Eye (tissue), 1 donor: ENCODE measurements at regions not wholly inside any gene's neighbourhood (a gene's known extent, or its start where the extent isn't known, plus 50 kb on each side); places are given as distances from the start of the nearest gene placed in this dataset.

Source experiments
- DNase-seq: peaks from one replicate; pipeline ENCODE4 v3.0.0-alpha.2; 2015

DNA sequence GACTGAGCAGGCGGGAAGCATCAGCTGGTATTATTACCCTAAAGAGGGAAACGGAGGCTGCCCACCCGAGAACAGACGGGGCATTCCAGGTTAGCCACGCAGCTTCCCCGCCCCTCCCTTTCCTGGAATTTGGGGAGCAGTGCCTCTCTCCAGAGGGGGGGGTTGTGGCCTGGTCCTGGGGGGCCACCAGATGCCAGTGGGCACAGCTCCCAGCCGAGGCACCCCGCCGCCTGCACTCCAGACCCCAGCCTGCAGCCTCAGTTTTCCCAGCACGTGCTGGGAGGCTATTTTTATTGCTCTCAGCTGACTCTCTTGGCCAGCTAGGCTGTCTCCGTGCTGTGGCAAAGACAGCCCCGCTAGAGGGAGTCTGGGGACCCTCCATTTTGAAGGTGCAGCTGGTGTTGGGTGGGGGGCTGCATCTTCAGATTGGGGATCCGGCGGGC lies 62.7 kb upstream of the GSE1 start:
- no peak for DNase-seq

DNA sequence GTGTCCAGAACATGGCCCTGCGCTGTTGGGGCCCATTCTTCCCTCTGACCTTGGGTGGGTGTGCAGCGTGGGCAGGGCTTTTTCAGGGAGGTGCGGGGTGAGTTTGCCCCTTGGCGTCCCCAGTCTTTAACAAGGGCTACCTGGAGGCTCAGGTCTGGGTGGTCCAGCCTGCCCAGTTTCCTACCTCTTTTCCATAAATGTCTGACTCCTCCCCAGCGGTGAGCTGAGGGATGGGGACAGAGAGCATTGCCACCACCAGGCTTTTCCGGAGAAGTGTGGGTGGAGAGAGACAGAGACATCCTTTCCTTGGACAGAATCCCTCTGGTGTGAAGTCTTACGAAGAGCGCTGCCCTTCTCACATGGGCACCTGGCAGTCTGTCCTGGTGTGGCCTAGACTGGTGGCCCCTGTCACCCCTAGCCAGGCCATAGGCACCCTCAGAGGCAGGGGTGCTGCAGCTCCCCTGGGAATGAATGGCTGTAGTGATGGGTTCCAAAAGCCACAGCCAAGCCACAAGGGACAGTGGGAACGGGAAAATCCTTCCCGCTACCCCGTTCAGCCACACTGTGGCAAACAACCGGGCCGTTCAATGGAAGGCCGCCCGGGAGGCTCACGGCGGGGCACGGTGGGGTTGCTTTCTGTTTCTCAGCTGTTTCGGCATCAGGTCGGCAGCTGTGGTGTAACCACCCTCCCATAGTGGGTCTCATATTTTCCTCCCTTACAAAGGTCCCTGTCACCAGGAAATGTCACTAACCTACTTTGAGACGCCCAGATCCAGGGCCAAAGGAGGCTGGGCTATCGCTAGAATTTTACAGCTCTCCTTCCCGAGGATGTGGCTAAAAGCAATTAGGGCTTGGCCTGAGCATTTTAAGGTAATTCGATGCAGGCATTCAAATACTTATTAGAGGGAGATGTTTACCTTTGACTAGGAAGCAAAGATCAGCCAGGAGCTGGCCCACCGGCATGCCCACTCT lies 61.9 kb upstream of the GSE1 start:
- DNase-seq: no peak

DNA sequence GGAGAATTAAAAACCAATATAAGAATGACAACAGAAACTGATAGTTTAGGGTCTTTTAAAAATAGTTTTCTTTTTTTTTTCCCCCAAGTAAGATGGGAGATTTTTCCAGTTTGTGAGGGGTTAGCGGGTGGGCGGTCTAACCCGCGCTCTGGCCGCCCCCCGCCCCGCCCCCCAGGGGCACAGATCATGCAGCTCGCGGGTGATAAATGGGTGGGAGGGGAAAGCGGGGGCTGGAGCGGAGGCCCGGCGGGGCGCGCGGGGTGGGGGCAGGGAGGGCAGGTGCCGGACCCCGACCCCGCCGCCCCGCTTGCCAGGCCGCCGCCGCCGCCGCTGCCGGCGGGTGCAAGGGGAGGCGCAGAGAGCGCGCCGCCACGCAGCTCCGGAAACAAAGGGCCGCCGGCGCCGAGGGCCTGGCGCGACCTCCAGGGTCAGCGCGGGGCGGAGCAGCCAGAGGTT lies 60.1 kb upstream of the GSE1 start:
- no peak for DNase-seq

GRCh38 chr16:85553436-85554113 lies 59.5 kb upstream of the GSE1 start:
- peak; percentile 84 for DNase-seq

- peak; percentile 89 for DNase-seq
These were observed 58.8 kb upstream of the GSE1 start for GRCh38 chr16:85554114-85554888.

DNA sequence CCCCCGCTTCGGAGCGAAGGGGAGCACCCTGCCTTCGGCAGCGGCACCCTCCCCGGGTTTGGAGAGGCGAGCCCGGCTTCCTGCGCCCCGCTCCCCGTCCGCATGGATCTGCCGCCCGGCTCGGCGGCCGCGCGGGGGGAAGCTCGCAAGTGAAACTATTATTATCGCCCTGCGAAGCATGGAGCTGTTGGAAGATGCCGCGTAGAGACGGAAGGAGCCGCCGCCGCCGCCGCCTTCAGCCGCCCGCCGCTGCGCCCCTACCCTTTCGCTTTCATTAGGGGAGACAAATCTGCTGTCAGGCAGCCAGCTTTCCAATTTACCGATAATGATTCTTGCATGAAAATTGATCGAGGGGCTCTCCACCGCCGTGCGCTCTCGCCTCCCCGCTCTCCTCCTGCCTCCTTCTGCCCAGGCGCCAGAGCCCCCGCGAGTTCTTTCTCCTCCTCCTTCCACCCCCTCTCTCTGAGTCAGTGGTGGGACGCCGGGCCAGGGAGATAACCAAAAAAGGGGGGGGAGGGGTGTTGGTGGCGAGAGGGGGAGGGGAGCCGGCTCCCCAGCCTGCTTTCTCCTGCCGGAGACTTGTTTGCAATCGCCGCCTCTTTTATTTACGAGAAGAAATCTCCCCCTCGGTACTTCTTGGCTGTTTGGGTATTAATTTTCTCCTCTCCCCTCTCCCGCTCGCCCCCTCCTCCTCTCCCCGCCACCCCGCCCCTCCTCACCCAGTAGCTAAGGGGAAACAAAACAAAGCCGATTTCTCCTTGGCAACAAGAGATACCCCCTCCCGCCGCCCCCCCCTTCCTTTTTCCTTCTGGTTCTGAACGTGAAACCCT lies 58.0 kb upstream of the GSE1 start:
- peak; percentile 91 for DNase-seq

- peak; percentile 49 for DNase-seq
These were observed 57.2 kb upstream of the GSE1 start for GRCh38 chr16:85555719-85556455.

- peak; percentile 71 for DNase-seq
These were observed 56.6 kb upstream of the GSE1 start for GRCh38 chr16:85556456-85557082.

DNA sequence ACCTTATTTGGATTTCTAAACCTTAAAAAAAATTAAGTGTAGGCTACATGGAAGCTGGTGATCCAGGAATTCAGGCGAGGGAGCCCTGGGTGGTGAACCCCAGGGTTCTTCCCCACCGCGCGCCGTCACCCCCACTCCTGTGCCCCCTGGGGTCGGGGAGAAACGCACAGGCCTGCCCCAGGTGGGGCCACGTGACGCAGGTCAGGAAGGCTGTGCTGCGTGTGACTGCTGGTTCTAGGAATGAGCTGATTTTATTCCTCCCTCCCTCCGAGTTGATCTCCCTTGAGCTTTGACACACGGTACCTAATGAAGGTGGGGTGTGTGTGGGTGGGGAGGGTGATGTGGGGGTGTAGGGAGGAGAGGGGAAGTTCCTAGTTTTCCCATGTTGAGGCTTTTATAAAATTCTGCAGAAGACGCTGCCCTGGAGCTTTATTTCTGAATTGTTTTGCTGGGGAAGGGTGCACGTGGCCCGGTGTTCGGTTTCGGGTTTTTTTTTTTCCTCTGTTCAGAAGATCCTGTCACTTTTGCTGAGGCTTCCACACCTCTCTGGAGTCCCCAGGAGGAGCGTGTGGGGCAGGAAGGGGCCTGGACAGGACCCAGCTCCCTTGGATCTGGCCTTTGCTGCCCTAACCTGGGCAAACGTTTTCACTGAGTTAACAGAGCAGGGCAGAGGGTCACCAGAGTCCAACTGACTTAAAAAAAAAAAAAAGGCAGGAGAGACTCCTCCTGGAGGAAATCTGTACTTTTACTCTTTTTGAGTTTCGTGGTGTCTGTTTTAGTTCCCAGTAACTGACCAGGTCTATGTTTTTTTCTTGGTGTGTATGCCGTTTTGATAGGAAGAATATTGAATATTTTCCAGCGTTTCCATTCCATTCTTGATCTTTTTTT lies 55.8 kb upstream of the GSE1 start:
- peak; percentile 57 for DNase-seq

DNA sequence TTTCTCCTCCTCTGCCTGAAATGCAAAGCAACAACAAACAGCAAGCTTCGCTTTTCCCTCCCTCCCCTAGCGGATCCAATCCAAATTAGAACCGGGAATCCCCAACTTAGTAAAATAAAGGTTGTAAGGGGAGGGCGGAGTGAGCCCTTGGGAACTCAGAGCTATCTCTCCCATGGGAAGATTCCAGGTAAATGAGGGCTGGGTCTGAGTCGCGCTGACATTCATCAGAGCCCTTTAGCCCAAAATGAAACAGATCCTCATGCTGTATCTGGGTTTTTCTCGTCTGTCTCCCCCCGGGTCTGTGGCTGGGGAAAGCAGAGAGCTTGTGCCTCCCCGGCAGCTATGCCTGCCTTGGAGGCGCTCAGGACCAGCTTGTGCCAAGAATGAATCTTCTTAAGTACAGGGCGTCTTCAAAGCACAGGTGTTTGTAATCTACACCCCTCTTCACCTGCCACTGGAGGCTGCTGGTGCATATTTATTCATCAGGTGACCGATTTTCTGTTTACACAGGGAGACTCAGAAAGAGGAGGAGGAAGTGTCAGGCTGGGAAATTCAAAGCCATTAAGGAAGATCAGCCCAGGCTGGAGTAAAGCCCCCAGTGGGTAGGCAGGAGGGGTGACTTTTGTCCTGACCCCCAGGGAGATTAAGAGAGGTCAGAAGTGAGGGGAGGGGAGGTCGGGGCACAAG lies 55.0 kb upstream of the GSE1 start:
- DNase-seq: no peak

- DNase-seq: no peak
These were observed 52.2 kb upstream of the GSE1 start for GRCh38 chr16:85560932-85561247.

DNA sequence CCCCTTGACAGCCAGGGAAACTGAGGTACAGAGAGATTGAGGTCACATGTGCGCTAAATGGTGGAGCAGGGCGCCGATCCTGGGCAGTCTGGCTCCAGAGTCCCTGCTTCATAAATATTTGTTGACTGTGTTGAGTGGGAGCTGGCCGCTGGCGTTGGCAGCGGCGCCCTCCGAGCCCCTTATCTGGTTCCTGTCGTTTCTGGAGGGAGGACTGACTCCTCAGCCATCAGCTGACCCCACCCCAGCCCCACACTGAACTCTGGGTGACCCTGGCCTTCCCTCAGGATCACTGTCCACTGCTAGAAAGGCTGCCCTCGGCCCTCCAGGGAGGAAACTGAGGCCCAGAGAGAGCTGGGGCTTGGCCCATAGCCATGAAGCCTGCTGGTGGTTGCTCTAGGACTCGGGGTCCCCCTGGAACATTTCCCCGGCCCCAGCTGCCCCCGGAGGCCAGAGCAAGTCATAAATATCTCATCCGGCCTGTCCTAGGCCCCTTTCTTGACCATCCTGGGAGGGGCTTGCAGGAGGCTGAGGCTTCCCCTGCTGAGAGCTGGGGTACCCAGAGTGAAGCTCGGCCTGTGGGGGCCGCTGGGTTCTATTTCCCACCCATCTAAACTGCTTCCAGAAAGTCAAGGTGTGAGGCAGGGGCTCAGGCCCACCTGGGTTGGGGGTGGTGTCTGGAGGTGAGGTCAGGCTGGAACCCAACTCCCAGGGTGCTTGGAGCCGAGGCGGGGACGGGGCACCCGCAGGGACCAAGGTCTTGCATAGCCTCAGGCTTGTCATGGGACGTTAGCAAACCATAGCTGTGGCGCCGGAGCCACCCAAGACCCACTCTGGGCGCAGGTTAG lies 51.7 kb upstream of the GSE1 start:
- no peak for DNase-seq

GRCh38 chr16:85562093-85562786 lies 50.9 kb upstream of the GSE1 start:
- DNase-seq: peak; percentile 45

- no peak for DNase-seq
These were observed 50.1 kb upstream of the GSE1 start for GRCh38 chr16:85563034-85563433.
